Esophagus mucosa (tissue), 1 donor: ENCODE measurements at regions not wholly inside any gene's neighbourhood (a gene's known extent, or its start where the extent isn't known, plus 50 kb on each side); places are given as distances from the start of the nearest gene placed in this dataset.
A peak's percentile ranks its signal among the peaks of the same experiment; 100 is the strongest.

Experiments
- ATAC-seq: fragments of 200-7000 bp; cut with Tn5 transposase; one replicate; pipeline ENCODE4 v1.9.1; 2020
- donor health status: DM: yes; HTN: yes; CAD: no.

- ATAC-seq = no peak
Observed at GRCh38 chr2:217262911-217263310, 403.0 kb upstream of the TNP1 start.

- no peak for ATAC-seq
Observed at GRCh38 chr2:217261452-217261851, 401.6 kb upstream of the TNP1 start.

GRCh38 chr2:217260441-217261115 lies 400.7 kb upstream of the TNP1 start:
- no peak for ATAC-seq

GRCh38 chr2:217258170-217258569 lies 398.3 kb upstream of the TNP1 start:
- no peak for ATAC-seq

GRCh38 chr2:217256251-217256650 lies 396.4 kb upstream of the TNP1 start:
- no peak for ATAC-seq

- ATAC-seq = peak; percentile 48
Observed at GRCh38 chr2:217254111-217254510, 394.2 kb upstream of the TNP1 start.

GRCh38 chr2:217252181-217252580 lies 392.3 kb upstream of the TNP1 start:
- ATAC-seq = no peak

GRCh38 chr2:217250013-217250524 lies 390.2 kb upstream of the TNP1 start:
- ATAC-seq = no peak

GRCh38 chr2:217249121-217250012 lies 389.5 kb upstream of the TNP1 start:
- ATAC-seq = no peak

- ATAC-seq = peak; percentile 49
Observed at GRCh38 chr2:217248312-217248935, 388.6 kb upstream of the TNP1 start.

GRCh38 chr2:217247476-217247875 lies 387.6 kb upstream of the TNP1 start:
- ATAC-seq = no peak

GRCh38 chr2:217246108-217246507 lies 386.2 kb upstream of the TNP1 start:
- no peak for ATAC-seq

GRCh38 chr2:217244815-217245214 lies 385.0 kb upstream of the TNP1 start:
- no peak for ATAC-seq

GRCh38 chr2:217242947-217243346 lies 383.1 kb upstream of the TNP1 start:
- no peak for ATAC-seq

- no peak for ATAC-seq
Observed at GRCh38 chr2:217231724-217232123, 371.9 kb upstream of the TNP1 start.

GRCh38 chr2:217231212-217231611 lies 371.3 kb upstream of the TNP1 start:
- no peak for ATAC-seq

GRCh38 chr2:217228732-217229131 lies 368.9 kb upstream of the TNP1 start:
- ATAC-seq = no peak

- no peak for ATAC-seq
Observed at GRCh38 chr2:217227794-217228193, 367.9 kb upstream of the TNP1 start.

GRCh38 chr2:217225596-217225995 lies 365.7 kb upstream of the TNP1 start:
- ATAC-seq = no peak

GRCh38 chr2:217223222-217223930 lies 363.5 kb upstream of the TNP1 start:
- ATAC-seq = peak; percentile 95

GRCh38 chr2:217222309-217222910 lies 362.5 kb upstream of the TNP1 start:
- ATAC-seq = no peak
